Activated CD8-positive, alpha-beta memory T cell treated with anti-CD3 and anti-CD28 coated beads for 36 hours (primary cell): ENCODE measurements at regions not wholly inside any gene's neighbourhood (a gene's known extent, or its start where the extent isn't known, plus 50 kb on each side); places are given as distances from the start of the nearest gene placed in this dataset.
"Not testable (repeated sequence)": the region's sequence is repeated elsewhere in the genome, so short reads cannot be mapped to it uniquely, and the experiment has no call there.

Experiments
- CTCF ChIA-PET: fragments of 350-600 bp; sonication (Branson Sonifier 250); formaldehyde crosslinking; loops from one replicate; lab custom pipeline; 2021; ENCODE audit warnings: antibody characterized with exemption; lab: Charles Lee
- POLR2A ChIA-PET: fragments of 350-600 bp; sonication (Branson Sonifier 250); formaldehyde crosslinking; loops from one replicate; lab custom pipeline; 2021; ENCODE audit warnings: antibody characterized with exemption; lab: Charles Lee

DNA sequence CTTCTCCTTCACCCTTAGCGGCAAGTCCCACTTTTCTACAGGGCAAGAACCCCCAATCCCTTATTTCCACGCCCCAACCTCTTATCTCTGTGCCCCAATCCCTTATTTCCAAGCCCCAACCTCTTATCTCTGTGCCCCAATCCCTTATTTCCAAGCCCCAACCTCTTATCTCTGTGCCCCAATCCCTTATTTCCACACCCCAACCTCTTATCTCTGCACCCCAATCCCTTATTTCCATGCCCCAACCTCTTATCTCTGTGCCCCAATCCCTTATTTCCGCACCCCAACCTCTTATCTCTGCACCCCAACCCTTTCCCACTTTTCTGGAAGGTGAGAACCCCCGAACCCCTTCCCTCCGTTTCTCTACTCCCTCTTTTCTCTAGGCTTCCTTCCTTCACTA, 116.1 kb upstream of the GJE1 start:
- CTCF ChIA-PET, POLR2A ChIA-PET: not testable (repeated sequence)

- POLR2A ChIA-PET, CTCF ChIA-PET: not testable (repeated sequence)
These were observed 117.3 kb upstream of the GJE1 start for GRCh38 chr6:142015463-142015862.

DNA sequence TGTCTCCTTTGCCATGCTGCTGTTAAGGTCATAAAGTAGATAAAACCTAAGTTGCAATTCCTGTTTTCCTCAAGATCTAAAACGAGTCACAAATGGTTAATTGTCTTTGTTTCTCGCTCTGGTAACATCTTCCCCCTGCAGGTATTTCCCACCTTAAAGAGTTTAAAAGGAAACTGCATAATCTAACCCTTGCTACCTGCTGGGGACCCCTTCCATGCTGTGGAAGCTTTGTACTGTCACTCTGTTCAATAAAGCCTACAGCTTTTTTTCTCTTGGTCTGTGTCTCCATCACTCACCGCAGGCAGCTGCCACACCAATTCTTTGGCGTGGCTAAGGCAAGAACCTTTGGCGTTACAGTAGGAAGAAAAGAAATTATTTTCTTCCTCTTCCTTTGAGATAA, 117.7 kb upstream of the GJE1 start:
- POLR2A ChIA-PET: no interaction called here

GRCh38 chr6:142014515-142014914, 118.2 kb upstream of the GJE1 start:
- ChIA-PET POLR2A (no interaction called here), CTCF (no interaction called here)

More for the DNA sequence above, 117.7 kb upstream of the GJE1 start:
- CTCF ChIA-PET: no interaction called here

DNA sequence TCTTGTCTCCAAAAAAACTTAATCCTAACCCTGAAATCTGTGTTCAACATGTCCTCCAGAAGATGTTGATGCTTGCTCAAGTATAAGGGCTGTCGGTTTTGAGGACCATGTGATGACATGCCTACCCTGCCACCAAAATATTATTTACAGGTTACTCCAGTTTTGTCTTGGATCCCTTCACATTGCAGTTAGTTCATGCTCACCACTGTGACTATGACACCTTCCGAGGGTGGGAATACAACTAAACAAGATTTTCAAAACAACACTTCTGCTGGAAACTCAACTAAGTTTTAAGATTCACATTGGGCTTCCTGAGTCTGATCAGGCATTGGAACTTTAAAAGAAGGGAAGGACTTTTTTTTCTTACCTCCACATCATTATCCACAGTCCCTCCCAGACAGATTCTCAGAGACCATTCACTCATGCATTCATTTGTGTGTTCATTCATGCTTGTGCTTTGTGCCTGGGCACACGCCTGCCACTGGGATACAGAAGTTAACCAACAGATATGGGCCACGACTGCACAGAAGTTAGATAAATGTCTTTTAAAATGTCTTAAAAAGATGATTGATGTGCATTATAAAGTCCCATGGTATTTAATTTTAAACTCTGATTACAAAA, 118.7 kb upstream of the GJE1 start:
- POLR2A ChIA-PET: no interaction called here

DNA sequence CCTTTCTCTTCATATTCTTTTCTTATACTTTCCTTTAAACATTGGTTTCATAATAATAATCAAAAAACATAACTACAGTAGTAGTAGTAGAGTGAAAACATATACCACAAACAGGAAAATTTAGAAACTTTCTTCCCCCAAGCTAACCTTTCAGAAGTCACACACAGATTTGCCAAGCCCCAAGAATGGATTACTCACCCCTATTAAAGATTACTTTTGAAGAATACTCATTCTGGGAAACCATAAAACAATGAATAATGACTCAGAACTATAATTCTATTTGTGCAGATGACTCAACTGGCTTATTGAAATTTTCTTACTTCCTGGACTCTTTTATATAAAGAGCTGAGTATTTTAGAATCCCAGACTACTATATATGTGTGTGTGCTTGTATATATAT, 119.4 kb upstream of the GJE1 start:
- ChIA-PET POLR2A (no interaction called here), CTCF (no interaction called here)

More for the DNA sequence above, 118.7 kb upstream of the GJE1 start:
- CTCF ChIA-PET: no interaction called here

DNA sequence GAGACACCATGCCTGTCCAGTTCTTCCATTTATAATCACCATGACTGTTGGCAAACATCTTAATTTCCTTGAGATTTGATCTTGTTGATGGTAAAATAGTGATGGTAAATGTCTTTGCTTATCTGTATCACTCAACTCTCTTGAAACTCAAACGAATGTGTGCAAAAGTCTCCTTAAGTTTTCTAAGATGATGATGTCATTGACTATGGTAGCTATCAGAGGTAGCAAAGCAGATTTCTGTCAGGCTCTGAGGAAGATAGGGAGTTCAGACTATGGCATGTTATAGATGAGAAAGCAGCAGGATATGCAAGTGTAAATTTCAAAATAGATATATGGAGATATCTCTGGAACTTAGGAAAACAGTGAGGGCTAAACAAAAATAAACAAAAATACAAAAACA, 121.0 kb upstream of the GJE1 start:
- CTCF ChIA-PET: no interaction called here
- POLR2A ChIA-PET: no interaction called here

DNA sequence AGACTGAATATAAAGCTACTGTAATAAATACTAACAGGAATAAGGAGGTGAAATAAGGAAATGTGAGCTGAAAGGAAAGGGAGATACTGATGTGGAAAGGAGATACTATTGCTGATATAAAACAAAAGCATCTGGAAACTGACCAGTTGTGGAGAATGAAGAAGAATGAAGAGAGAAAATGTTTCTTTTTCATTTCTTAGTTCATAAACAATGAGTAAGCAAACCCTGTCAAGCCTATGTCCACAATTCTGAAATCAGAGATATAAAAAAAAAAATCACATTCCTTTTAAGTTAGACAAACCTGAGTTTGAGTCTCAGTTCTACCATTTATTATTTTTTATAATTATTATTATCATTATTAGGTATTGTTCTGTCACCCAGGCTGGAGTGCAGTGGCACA, 121.6 kb upstream of the GJE1 start:
- ChIA-PET POLR2A (no interaction called here), CTCF (no interaction called here)

GRCh38 chr6:142009647-142010046, 123.1 kb upstream of the GJE1 start:
- ChIA-PET POLR2A (no interaction called here), CTCF (no interaction called here)

GRCh38 chr6:142008781-142009180, 123.9 kb upstream of the GJE1 start:
- CTCF ChIA-PET: no interaction called here
- POLR2A ChIA-PET: no interaction called here

GRCh38 chr6:142008016-142008735, 124.5 kb upstream of the GJE1 start:
- ChIA-PET POLR2A (no interaction called here), CTCF (no interaction called here)

- ChIA-PET POLR2A (no interaction called here), CTCF (no interaction called here)
These were observed 127.7 kb upstream of the GJE1 start for GRCh38 chr6:142005021-142005420.

DNA sequence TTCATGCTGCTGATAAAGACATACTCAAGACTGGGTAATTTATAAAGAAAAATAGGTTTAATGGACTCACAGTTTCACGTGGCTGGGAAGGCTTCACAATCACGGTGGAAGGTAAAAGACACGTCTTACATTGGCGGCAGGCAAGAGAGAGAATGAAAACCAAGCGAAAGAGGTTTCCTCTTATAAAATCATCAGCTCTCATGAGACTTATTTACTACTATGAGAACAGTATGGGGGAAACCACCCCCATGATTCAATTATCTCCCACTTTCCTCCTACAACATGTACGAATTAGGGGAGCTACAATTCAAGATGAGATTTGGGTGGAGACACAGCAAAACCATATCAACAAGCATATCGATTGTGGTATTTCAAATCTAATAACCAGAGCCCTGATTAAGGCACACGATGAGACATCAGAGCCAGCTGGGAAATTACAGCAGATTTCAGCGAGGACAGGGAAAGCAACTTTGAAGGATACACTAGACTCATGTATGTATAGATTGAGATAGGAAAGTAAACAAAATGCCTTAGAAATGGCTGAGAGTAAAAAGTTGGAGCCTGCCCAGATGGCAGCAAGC, 129.8 kb upstream of the GJE1 start:
- CTCF ChIA-PET: no interaction called here
- POLR2A ChIA-PET: no interaction called here

DNA sequence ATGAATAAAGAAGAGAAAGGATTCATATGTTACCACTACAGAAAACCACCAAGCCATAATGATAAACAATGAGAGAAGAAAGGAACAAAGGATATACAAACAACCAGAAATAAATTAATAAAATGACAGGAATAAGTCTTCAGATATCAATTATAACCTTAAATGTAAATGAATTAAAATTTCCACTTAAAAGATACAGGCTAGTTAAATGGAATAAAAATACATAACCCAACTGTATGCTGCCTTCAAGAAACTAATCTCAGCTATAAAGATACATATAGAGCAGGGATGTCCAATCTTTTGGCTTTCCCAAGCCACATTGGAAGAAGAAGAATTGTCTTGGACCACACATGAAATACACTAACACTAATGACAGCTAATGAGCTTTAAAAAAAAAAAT, 135.9 kb upstream of the GJE1 start:
- POLR2A ChIA-PET: no interaction called here
- CTCF ChIA-PET: no interaction called here

GRCh38 chr6:141992109-141992508, 140.6 kb upstream of the GJE1 start:
- POLR2A ChIA-PET: no interaction called here
- CTCF ChIA-PET: no interaction called here

GRCh38 chr6:141990840-141991239, 141.9 kb upstream of the GJE1 start:
- ChIA-PET CTCF (no interaction called here), POLR2A (no interaction called here)

GRCh38 chr6:141989706-141989959, 143.1 kb upstream of the GJE1 start:
- ChIA-PET CTCF (no interaction called here), POLR2A (no interaction called here)

DNA sequence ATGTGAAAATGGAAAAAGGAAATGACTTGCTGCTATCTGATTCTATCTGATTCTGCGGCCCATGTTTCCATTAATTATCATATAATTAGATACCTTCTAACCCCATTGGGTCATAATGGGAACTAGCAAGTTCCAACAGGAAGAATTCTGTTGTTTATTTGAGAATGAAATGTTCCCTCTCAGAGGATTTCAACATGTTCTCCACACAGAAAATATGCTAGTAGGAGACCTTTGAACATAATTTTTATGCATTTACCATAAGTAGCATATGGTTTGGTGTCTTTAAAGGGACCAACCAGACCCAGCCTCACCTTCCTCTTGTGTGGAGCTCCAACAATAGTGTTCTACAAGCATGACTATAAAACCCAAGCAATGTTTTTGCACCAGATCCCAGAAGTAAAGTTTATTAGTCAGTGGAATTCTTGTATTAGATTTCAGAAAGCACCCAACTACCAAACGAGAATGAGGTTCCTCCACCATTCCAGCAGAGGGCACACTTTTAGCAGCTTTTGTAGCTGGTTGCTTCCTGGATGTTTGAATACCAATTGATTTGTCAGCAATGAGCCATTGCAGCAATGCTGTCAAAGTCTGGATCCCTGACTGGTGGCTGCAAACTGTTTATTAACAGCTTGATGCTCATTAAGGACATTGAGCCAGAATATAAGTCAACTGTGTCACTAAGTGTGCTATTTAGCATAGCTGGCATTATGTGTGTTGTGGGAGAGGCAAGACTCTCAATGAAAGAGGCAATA, 143.6 kb upstream of the GJE1 start:
- ChIA-PET CTCF (no interaction called here), POLR2A (no interaction called here)

DNA sequence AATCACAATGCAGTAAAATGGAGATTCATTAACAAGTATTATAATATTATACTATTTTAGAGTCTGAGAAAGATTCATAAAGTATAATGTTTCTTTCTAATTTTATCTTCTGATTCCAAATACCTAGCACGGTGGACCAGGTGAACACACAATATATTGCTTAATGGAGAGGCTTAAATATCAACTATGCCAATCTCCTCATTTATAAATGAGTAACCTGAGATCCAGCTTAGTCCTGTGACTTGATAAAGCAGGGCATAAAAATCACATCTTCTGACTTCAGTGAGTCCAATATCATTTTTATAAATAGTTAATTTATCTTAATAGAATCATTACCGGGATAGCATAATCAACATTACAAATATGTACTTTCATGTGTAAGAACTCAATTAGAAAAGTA, 144.4 kb upstream of the GJE1 start:
- CTCF ChIA-PET: no interaction called here
- POLR2A ChIA-PET: no interaction called here

DNA sequence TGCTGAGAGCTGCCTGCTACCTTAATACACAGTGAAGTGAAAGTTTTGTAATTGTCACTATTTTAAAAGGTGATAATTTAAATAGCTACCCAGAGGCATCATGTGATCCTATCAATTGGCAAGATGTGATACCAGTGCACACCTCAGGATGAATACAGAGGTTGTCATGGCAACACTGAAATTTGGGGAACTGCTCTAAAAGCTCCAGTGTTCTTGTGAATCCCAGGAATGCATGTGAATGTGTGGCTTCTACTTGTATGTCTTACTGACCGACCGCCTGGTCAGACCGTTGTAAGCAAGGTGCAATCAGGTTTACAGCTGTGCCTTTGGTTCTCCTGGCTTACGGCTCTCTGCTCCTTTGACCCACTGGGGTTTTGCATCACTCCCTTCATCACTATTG, 146.3 kb upstream of the GJE1 start:
- ChIA-PET CTCF (interaction anchor here (1.6 kb wide), 1 partner anchor 8 kb away, joined by 5 read pairs; no protein-coding TSS in a partner anchor), POLR2A (no interaction called here)

GRCh38 chr6:141981190-141981589, 151.5 kb upstream of the GJE1 start:
- ChIA-PET POLR2A (no interaction called here), CTCF (no interaction called here)
